ENCODE measurements at regions not wholly inside any gene's neighbourhood (a gene's known extent, or its start where the extent isn't known, plus 50 kb on each side); places are given as distances from the start of the nearest gene placed in this dataset.

GRCh38 chr5:153403470-153403869 is 87.0 kb upstream of the GRIA1 start:
- TF ChIP-seq PATZ1 (CRISPR knock-in tag; IDR thresholded peaks at IDR 0.05; ENCODE audit: borderline replicate concordance) (no peak), POU6F1 (CRISPR knock-in tag; IDR thresholded peaks at IDR 0.05; ENCODE audit: borderline replicate concordance, low read depth) (no peak), CREB5 (CRISPR knock-in tag; IDR thresholded peaks at IDR 0.05; ENCODE audit: low read depth) (no peak), SNAI2 (CRISPR knock-in tag; IDR thresholded peaks at IDR 0.05) (no peak), TSHZ2 (CRISPR knock-in tag; IDR thresholded peaks at IDR 0.05) (no peak), OSR1 (CRISPR knock-in tag; IDR thresholded peaks at IDR 0.05) (no peak), ZNF565 (CRISPR knock-in tag; conservative IDR thresholded peaks at IDR 0.05; ENCODE audit: low read depth) (no peak), ZNF8 (CRISPR knock-in tag; IDR thresholded peaks at IDR 0.05) (no peak), ZFP3 (CRISPR knock-in tag; IDR thresholded peaks at IDR 0.05) (no peak), CSDC2 (CRISPR knock-in tag; IDR thresholded peaks at IDR 0.05) (no peak), BACH2 (CRISPR knock-in tag; IDR thresholded peaks at IDR 0.05; ENCODE audit: borderline replicate concordance) (no peak), ZC3H10 (CRISPR knock-in tag; IDR thresholded peaks at IDR 0.05) (no peak), RARB (CRISPR knock-in tag; IDR thresholded peaks at IDR 0.05) (no peak), ESRRG (CRISPR knock-in tag; IDR thresholded peaks at IDR 0.05) (no peak), ZFP30 (CRISPR knock-in tag; IDR thresholded peaks at IDR 0.05) (no peak), CSRNP3 (CRISPR knock-in tag; IDR thresholded peaks at IDR 0.05) (no peak), TCF4 (CRISPR knock-in tag; IDR thresholded peaks at IDR 0.05; ENCODE audit: borderline replicate concordance) (no peak)
- no peak for ATAC-seq

- no peak for ATAC-seq
- TF ChIP-seq OSR1 (CRISPR knock-in tag; IDR thresholded peaks at IDR 0.05) (no peak), ZFP3 (CRISPR knock-in tag; IDR thresholded peaks at IDR 0.05) (no peak), CREB5 (CRISPR knock-in tag; IDR thresholded peaks at IDR 0.05; ENCODE audit: low read depth) (no peak), ZNF565 (CRISPR knock-in tag; conservative IDR thresholded peaks at IDR 0.05; ENCODE audit: low read depth) (no peak), GLIS3 (CRISPR knock-in tag; IDR thresholded peaks at IDR 0.05) (no peak), ZNF70 (CRISPR knock-in tag; IDR thresholded peaks at IDR 0.05) (no peak), ZNF8 (CRISPR knock-in tag; IDR thresholded peaks at IDR 0.05) (no peak), ARNTL (CRISPR knock-in tag; IDR thresholded peaks at IDR 0.05; ENCODE audit: borderline replicate concordance, low read depth) (no peak), TOX (CRISPR knock-in tag; IDR thresholded peaks at IDR 0.05; ENCODE audit: borderline replicate concordance) (no peak), BACH2 (CRISPR knock-in tag; IDR thresholded peaks at IDR 0.05; ENCODE audit: borderline replicate concordance) (no peak), PPARA (CRISPR knock-in tag; IDR thresholded peaks at IDR 0.05; ENCODE audit: borderline replicate concordance) (no peak), RARB (CRISPR knock-in tag; IDR thresholded peaks at IDR 0.05) (no peak), CSRNP3 (CRISPR knock-in tag; IDR thresholded peaks at IDR 0.05) (no peak), ZC3H10 (CRISPR knock-in tag; IDR thresholded peaks at IDR 0.05) (no peak), CSDC2 (CRISPR knock-in tag; IDR thresholded peaks at IDR 0.05) (no peak), TSHZ2 (CRISPR knock-in tag; IDR thresholded peaks at IDR 0.05) (no peak)
Measured at GRCh38 chr5:153404747-153405146, 85.7 kb upstream of the GRIA1 start.
